Trophoblast cell (in vitro differentiated cells and primary cell): ENCODE measurements at regions not wholly inside any gene's neighbourhood (a gene's known extent, or its start where the extent isn't known, plus 50 kb on each side); places are given as distances from the start of the nearest gene placed in this dataset.

Experiments
- DNase-seq, 2 donors: peaks; one replicate each; pipeline ENCODE4 v3.0.0-alpha.2; 2016
- H2AFZ ChIP-seq: 2 replicates; pipeline ENCODE4 v1.6.1; 2013; ENCODE audit warnings: low read length, moderate library complexity, mild to moderate bottlenecking; ENCODE audit not compliant: insufficient read depth, poor library complexity
- H2AK5ac ChIP-seq: 2 replicates; pipeline ENCODE4 v1.6.1; 2013; ENCODE audit warnings: mild to moderate bottlenecking, low read length
- H2BK120ac ChIP-seq: 2 replicates; pipeline ENCODE4 v1.6.1; 2013; ENCODE audit warnings: low read length, mild to moderate bottlenecking, moderate library complexity; ENCODE audit not compliant: insufficient read depth, poor library complexity
- H2BK12ac ChIP-seq: 2 replicates; pipeline ENCODE4 v1.6.1; 2013; ENCODE audit warnings: mild to moderate bottlenecking, low read length, moderate library complexity
- H2BK5ac ChIP-seq: 2 replicates; pipeline ENCODE4 v1.6.1; 2013; ENCODE audit warnings: low read length, low read depth, moderate library complexity, mild to moderate bottlenecking; ENCODE audit not compliant: poor library complexity
- H3K14ac ChIP-seq: 2 replicates; pipeline ENCODE4 v1.6.1; 2013; ENCODE audit warnings: mild to moderate bottlenecking, low read length
- H3K18ac ChIP-seq: 2 replicates; pipeline ENCODE4 v1.6.1; 2013; ENCODE audit warnings: mild to moderate bottlenecking, low read length
- H3K23ac ChIP-seq: 2 replicates; pipeline ENCODE4 v1.6.1; 2013; ENCODE audit warnings: low read length
- H3K27ac ChIP-seq: 2 replicates; pipeline ENCODE4 v1.5.1; 2013; ENCODE audit warnings: low read depth, mild to moderate bottlenecking, inconsistent platforms, low read length, moderate library complexity
- H3K27me3 ChIP-seq: 2 replicates; pipeline ENCODE4 v1.6.1; 2013; ENCODE audit warnings: inconsistent platforms, mild to moderate bottlenecking, low read length, moderate library complexity; ENCODE audit not compliant: insufficient read depth
- H3K36me3 ChIP-seq, 2 experiments: 1 replicate in 1 of 2; 2 replicates in 1 of 2; pipeline ENCODE4 v1.6.1; 2013; ENCODE audit warnings: low read length in 2 of 2, mild to moderate bottlenecking in 2 of 2, moderate library complexity in 1 of 2; ENCODE audit not compliant: insufficient read depth in 2 of 2, control insufficient read depth in 1 of 2
- H3K4ac ChIP-seq: 2 replicates; pipeline ENCODE4 v1.6.1; 2013; ENCODE audit warnings: low read depth, mild to moderate bottlenecking, low read length, moderate library complexity
- H3K4me1 ChIP-seq, 2 experiments: 1 replicate in 1 of 2; 2 replicates in 1 of 2; pipeline ENCODE4 v1.6.1; 2013; ENCODE audit warnings: low read length in 2 of 2, mild to moderate bottlenecking in 2 of 2, moderate library complexity in 1 of 2; ENCODE audit not compliant: insufficient read depth in 2 of 2, control insufficient read depth in 1 of 2
- H3K4me2 ChIP-seq: 2 replicates; pipeline ENCODE4 v1.6.1; 2013; ENCODE audit warnings: inconsistent platforms, mild to moderate bottlenecking, low read length, moderate library complexity
- H3K4me3 ChIP-seq: 2 replicates; pipeline ENCODE4 v1.5.1; 2013; ENCODE audit warnings: mild to moderate bottlenecking, low read depth, low read length, inconsistent platforms
- H3K79me1 ChIP-seq: one replicate; pipeline ENCODE4 v1.6.1; 2013; ENCODE audit warnings: low read length
- H3K79me2 ChIP-seq: 2 replicates; pipeline ENCODE4 v1.6.1; 2013; ENCODE audit warnings: low read length, mild to moderate bottlenecking; ENCODE audit not compliant: control insufficient read depth, insufficient read depth, poor library complexity
- H3K9ac ChIP-seq: 2 replicates; pipeline ENCODE4 v1.6.1; 2013; ENCODE audit warnings: mild to moderate bottlenecking, low read length
- H3K9me3 ChIP-seq: 2 replicates; pipeline ENCODE4 v1.6.1; 2013; ENCODE audit warnings: low read depth, mild to moderate bottlenecking, control low read depth, inconsistent platforms, low read length; ENCODE audit not compliant: insufficient read depth
- H4K12ac ChIP-seq: 2 replicates; pipeline ENCODE4 v1.6.1; 2013; ENCODE audit warnings: low read depth, mild to moderate bottlenecking, low read length, moderate library complexity
- H4K8ac ChIP-seq: 2 replicates; pipeline ENCODE4 v1.6.1; 2013; ENCODE audit warnings: low read depth, mild to moderate bottlenecking, low read length, moderate library complexity
- H4K91ac ChIP-seq: one replicate; pipeline ENCODE4 v1.6.1; 2013; ENCODE audit warnings: low read depth, mild to moderate bottlenecking, low read length, moderate library complexity
- WGBS: extraction: QIAGEN DNeasy Blood & Tissue Kit; methylation state at CpG from one replicate; pipeline ENCODE4 v1.1.7; 2013; ENCODE audit warnings: missing lambda C conversion rate; ENCODE audit not compliant: insufficient read length, insufficient coverage; ENCODE audit errors: extremely low coverage; 5-methylcytosine and 5-hydroxymethylcytosine counted together

GRCh38 chr17:77564278-77564920, 394.1 kb upstream of the TNRC6C start:
- no peak overlapping the region for H2BK5ac ChIP-seq
- no peak overlapping the region for H3K9ac ChIP-seq
- H3K23ac ChIP-seq = no peak overlapping the region
- no peak overlapping the region for H3K4me3 ChIP-seq
- H4K12ac ChIP-seq = no peak overlapping the region
- no peak overlapping the region for H4K91ac ChIP-seq
- H3K79me1 ChIP-seq = no peaks in the 10 kb centered on the region
- H3K4me1 ChIP-seq = no peaks in the 10 kb centered on the region
- no peak overlapping the region for H2AFZ ChIP-seq
- H2AK5ac ChIP-seq = no peak overlapping the region
- no peak overlapping the region for H2BK120ac ChIP-seq
- no peaks in the 10 kb centered on the region for H3K27me3 ChIP-seq
- no peak for DNase-seq
- H4K8ac ChIP-seq = no peak overlapping the region
- no peak overlapping the region for H3K18ac ChIP-seq
- H3K9me3 ChIP-seq = peaks cover 8% of the 10 kb centered on the region
- no peak overlapping the region for H3K4ac ChIP-seq
- H3K4me2 ChIP-seq = no peak overlapping the region
- no peak overlapping the region for H2BK12ac ChIP-seq
- H3K36me3 ChIP-seq = no peaks in the 10 kb centered on the region
- no peak overlapping the region for H3K14ac ChIP-seq
- no CpG with 5 or more reads among the region's 13 CpGs for WGBS
- H3K79me2 ChIP-seq = no peaks in the 10 kb centered on the region
- no peak overlapping the region for H3K27ac ChIP-seq

GRCh38 chr17:77565166-77565565, 393.3 kb upstream of the TNRC6C start:
- no peaks in the 10 kb centered on the region for H3K79me2 ChIP-seq
- no CpG with 5 or more reads among the region's 7 CpGs for WGBS
- H4K91ac ChIP-seq = no peak overlapping the region
- no peak overlapping the region for H2BK120ac ChIP-seq
- H2AK5ac ChIP-seq = no peak overlapping the region
- no peaks in the 10 kb centered on the region for H3K36me3 ChIP-seq
- no peak overlapping the region for H4K12ac ChIP-seq
- no peak overlapping the region for H2BK5ac ChIP-seq
- no peak overlapping the region for H3K27ac ChIP-seq
- no peak overlapping the region for H3K4me3 ChIP-seq
- no peak overlapping the region for H4K8ac ChIP-seq
- no peaks in the 10 kb centered on the region for H3K4me1 ChIP-seq
- no peaks in the 10 kb centered on the region for H3K79me1 ChIP-seq
- H3K4me2 ChIP-seq = no peak overlapping the region
- no peak overlapping the region for H3K14ac ChIP-seq
- no peak overlapping the region for H3K4ac ChIP-seq
- H3K9me3 ChIP-seq = peaks cover 8% of the 10 kb centered on the region
- H2AFZ ChIP-seq = no peak overlapping the region
- H2BK12ac ChIP-seq = no peak overlapping the region
- no peak overlapping the region for H3K23ac ChIP-seq
- no peaks in the 10 kb centered on the region for H3K27me3 ChIP-seq
- H3K9ac ChIP-seq = no peak overlapping the region
- no peak for DNase-seq
- no peak overlapping the region for H3K18ac ChIP-seq

DNA sequence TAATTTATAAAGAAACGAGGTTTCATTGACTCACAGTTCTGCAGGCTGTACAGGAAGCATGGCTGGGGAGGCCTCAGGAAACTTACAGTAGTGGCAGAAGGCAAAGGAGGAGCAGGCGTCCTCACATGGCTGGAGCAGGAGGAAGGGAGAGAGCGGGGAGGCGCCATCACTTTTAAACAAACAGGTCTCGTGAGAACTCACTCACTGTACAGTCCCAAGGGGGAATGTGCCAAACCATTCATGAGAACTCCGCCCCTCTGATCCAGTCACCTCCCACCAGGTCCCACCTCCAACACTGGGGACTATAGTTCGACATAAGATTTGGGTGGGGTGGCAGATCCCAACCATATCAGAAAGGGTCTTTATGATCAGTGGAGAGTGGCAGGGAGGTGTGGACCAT, 392.4 kb upstream of the TNRC6C start:
- H3K4me3 ChIP-seq = no peak overlapping the region
- WGBS = no CpG with 5 or more reads among the region's 7 CpGs
- no peaks in the 10 kb centered on the region for H3K79me1 ChIP-seq
- H3K79me2 ChIP-seq = no peaks in the 10 kb centered on the region
- H3K18ac ChIP-seq = no peak overlapping the region
- H3K14ac ChIP-seq = no peak overlapping the region
- no peak overlapping the region for H3K4ac ChIP-seq
- H3K9ac ChIP-seq = no peak overlapping the region
- no peak overlapping the region for H2BK5ac ChIP-seq
- no peak overlapping the region for H4K8ac ChIP-seq
- H3K4me2 ChIP-seq = no peak overlapping the region
- H3K27me3 ChIP-seq = no peaks in the 10 kb centered on the region
- no peak overlapping the region for H4K12ac ChIP-seq
- no peak overlapping the region for H3K27ac ChIP-seq
- H2AFZ ChIP-seq = no peak overlapping the region
- H3K9me3 ChIP-seq = peaks cover 8% of the 10 kb centered on the region
- H2AK5ac ChIP-seq = no peak overlapping the region
- no peak overlapping the region for H2BK120ac ChIP-seq
- no peaks in the 10 kb centered on the region for H3K36me3 ChIP-seq
- no peak overlapping the region for H3K23ac ChIP-seq
- H2BK12ac ChIP-seq = no peak overlapping the region
- H4K91ac ChIP-seq = no peak overlapping the region
- no peaks in the 10 kb centered on the region for H3K4me1 ChIP-seq
- no peak for DNase-seq

GRCh38 chr17:77566566-77567138, 391.9 kb upstream of the TNRC6C start:
- no peaks in the 10 kb centered on the region for H3K4me1 ChIP-seq
- H2AFZ ChIP-seq = no peak overlapping the region
- no CpG with 5 or more reads among the region's 13 CpGs for WGBS
- H3K9ac ChIP-seq = no peak overlapping the region
- no peak for DNase-seq
- peaks cover 8% of the 10 kb centered on the region for H3K9me3 ChIP-seq
- no peak overlapping the region for H4K91ac ChIP-seq
- H3K14ac ChIP-seq = no peak overlapping the region
- H2AK5ac ChIP-seq = no peak overlapping the region
- H3K4me2 ChIP-seq = no peak overlapping the region
- no peak overlapping the region for H2BK120ac ChIP-seq
- H3K27me3 ChIP-seq = no peaks in the 10 kb centered on the region
- no peaks in the 10 kb centered on the region for H3K79me2 ChIP-seq
- H4K8ac ChIP-seq = no peak overlapping the region
- no peak overlapping the region for H3K4ac ChIP-seq
- H3K27ac ChIP-seq = no peak overlapping the region
- no peaks in the 10 kb centered on the region for H3K79me1 ChIP-seq
- H2BK12ac ChIP-seq = no peak overlapping the region
- no peak overlapping the region for H3K23ac ChIP-seq
- H4K12ac ChIP-seq = no peak overlapping the region
- no peak overlapping the region for H3K18ac ChIP-seq
- no peaks in the 10 kb centered on the region for H3K36me3 ChIP-seq
- H2BK5ac ChIP-seq = no peak overlapping the region
- no peak overlapping the region for H3K4me3 ChIP-seq
